Astrocyte of the spinal cord (primary cell): ENCODE measurements at regions not wholly inside any gene's neighbourhood (a gene's known extent, or its start where the extent isn't known, plus 50 kb on each side); places are given as distances from the start of the nearest gene placed in this dataset.

ENCODE experiments used
- DNase-seq: peaks from one replicate; pipeline ENCODE4 v3.0.0; 2011; ENCODE audit warnings: low read depth, low spot score
- H3K4me3 ChIP-seq: 2 replicates; pipeline ENCODE4 v1.5.1; 2011; ENCODE audit warnings: low read depth, mild to moderate bottlenecking, low read length, moderate library complexity
- in situ Hi-C: cut with HindIII; loops from 2 replicates; pipeline ENCODE4 v1.10.0; 2017; ENCODE audit warnings: low sequenced_read_pairs
- TF ChIP-seq, protein P1 (sequence below): IDR thresholded peaks from 2 replicates; pipeline ENCODE4 v1.5.1; 2012; ENCODE audit warnings: low read depth, mild to moderate bottlenecking, low read length, inconsistent platforms

DNA sequence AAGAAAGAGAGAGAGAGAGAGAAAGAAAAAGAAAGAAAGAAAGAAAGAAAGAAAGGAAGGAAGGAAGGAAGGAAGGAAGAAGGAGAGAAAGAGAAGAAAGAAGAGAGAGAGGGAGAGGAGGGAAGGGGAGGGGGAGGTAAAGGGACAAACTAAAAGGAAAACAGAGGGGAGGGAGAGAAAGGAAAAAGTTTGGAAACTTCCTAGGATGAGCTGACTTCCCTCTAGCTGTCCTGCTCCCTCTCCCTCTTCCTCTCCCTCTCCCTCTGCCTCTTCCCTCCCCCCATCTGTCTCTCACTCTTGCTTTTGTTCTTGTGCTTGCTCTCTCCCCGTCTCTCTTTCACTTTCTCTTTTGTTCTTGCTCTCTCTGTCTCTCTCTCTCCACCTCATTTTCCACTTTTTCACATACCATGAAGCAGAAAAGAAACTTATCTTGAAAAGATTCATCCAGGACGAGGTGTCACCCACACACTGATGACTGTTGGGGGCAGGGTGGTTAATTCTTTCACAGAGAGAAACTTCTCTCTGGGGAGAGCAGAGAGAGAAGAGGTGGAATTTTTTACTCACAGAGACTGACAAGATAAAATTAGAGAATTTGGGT lies 56.4 kb upstream of the DUSP22 start:
- TF ChIP-seq, protein P1, sequence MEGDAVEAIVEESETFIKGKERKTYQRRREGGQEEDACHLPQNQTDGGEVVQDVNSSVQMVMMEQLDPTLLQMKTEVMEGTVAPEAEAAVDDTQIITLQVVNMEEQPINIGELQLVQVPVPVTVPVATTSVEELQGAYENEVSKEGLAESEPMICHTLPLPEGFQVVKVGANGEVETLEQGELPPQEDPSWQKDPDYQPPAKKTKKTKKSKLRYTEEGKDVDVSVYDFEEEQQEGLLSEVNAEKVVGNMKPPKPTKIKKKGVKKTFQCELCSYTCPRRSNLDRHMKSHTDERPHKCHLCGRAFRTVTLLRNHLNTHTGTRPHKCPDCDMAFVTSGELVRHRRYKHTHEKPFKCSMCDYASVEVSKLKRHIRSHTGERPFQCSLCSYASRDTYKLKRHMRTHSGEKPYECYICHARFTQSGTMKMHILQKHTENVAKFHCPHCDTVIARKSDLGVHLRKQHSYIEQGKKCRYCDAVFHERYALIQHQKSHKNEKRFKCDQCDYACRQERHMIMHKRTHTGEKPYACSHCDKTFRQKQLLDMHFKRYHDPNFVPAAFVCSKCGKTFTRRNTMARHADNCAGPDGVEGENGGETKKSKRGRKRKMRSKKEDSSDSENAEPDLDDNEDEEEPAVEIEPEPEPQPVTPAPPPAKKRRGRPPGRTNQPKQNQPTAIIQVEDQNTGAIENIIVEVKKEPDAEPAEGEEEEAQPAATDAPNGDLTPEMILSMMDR: no peak
- peak; percentile 64 for DNase-seq
- in situ Hi-C loops: no loop called here
- peak overlapping the region; percentile 26 for H3K4me3 ChIP-seq

DNA sequence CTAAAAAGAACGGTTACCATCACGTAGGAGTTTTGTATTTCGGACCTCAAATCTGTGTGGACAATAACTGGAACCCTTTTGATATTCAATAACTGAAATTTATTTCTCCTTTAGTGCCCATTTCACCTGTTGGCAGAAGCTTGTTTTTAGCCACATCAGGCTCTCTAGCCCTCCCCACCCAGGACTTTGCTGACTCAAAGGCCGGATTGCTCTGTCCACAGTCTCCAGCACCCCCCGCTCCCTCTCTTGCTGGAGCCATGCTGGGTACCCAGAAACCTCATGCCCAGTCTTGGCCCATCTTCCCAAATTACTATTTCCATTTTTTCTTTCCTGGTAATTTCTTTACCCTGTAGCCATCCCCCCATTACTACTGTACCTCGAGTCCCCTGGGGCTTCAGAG lies 55.8 kb upstream of the DUSP22 start:
- no peak overlapping the region for H3K4me3 ChIP-seq
- DNase-seq: no peak
- in situ Hi-C loops: no loop called here
- TF ChIP-seq, protein P1: no peak

DNA sequence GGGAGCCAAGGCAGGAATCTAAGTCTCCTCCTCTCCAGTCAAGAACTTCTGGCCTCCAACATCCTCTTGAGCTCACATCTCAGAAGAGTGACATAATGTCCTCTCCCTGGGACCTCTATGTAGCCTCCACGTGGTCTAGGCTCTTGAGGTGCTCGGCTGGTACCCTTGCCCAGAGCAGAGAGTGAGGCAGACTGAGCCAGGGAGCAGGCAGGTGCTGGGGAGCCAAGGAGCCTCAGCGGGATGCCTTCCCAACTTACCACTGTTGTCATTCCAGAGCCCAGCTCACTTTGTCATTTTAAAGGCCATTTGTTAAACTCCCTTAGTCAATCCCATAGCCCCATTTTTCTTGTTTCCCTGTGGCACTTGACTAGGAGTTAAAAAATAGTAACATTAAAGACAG lies 52.1 kb upstream of the DUSP22 start:
- no peak overlapping the region for H3K4me3 ChIP-seq
- in situ Hi-C loops: no loop called here
- no peak for DNase-seq
- TF ChIP-seq, protein P1: no peak

DNA sequence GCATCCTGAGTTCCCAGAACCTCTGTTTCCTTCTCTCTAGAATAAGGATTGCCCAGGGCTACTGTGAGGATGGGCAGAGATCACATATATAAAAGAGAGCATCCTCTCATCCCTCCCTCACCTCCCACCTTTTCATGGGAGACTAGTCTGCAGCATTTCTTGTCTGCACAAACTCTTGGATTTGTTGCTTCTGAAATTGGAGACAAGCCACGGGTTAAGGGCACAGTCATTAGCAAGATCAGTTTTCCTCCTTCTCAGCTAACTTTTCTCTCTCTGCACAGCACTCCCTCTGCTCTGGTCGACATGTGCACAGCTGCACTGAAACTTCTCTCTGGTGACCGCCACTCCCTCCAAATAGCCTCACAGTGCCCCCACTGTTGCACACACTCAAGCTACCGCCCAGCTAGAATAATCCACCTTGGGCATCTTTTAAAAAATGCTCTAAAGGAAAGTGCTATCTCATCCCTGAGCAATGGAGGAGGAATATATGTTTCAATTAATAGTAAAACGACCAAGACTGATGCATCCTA lies 50.9 kb upstream of the DUSP22 start:
- no peak overlapping the region for H3K4me3 ChIP-seq
- TF ChIP-seq, protein P1: no peak
- no peak for DNase-seq
- in situ Hi-C loops: no loop called here
